Osteocyte (in vitro differentiated cells): ENCODE measurements at regions not wholly inside any gene's neighbourhood (a gene's known extent, or its start where the extent isn't known, plus 50 kb on each side); places are given as distances from the start of the nearest gene placed in this dataset.

Experiments
- DNase-seq: peaks from one replicate; pipeline ENCODE4 v3.0.0; 2021; ENCODE audit warnings: mixed read lengths; ENCODE audit not compliant: unreplicated experiment; ENCODE audit errors: extremely low spot score
- H3K27ac Mint-ChIP-seq: one replicate; pipeline ENCODE4 v1.8.0; 2021; ENCODE audit warnings: mild to moderate bottlenecking, mixed read lengths; ENCODE audit not compliant: unreplicated experiment
- H3K27me3 Mint-ChIP-seq: one replicate; pipeline ENCODE4 v1.8.0; 2021; ENCODE audit warnings: mixed read lengths; ENCODE audit not compliant: unreplicated experiment
- H3K36me3 Mint-ChIP-seq: one replicate; pipeline ENCODE4 v1.8.0; 2021; ENCODE audit warnings: mixed read lengths; ENCODE audit not compliant: unreplicated experiment
- H3K4me1 Mint-ChIP-seq: one replicate; pipeline ENCODE4 v1.8.0; 2021; ENCODE audit warnings: mixed read lengths; ENCODE audit not compliant: unreplicated experiment
- H3K4me3 Mint-ChIP-seq: one replicate; pipeline ENCODE4 v1.8.0; 2021; ENCODE audit warnings: mild to moderate bottlenecking, moderate library complexity, mixed read lengths; ENCODE audit not compliant: unreplicated experiment
- H3K9me3 Mint-ChIP-seq: one replicate; pipeline ENCODE4 v1.8.0; 2021; ENCODE audit warnings: mixed read lengths; ENCODE audit not compliant: unreplicated experiment
- TF ChIP-seq, protein P1 (sequence below): fragments of 200-600 bp; sonication (generic); IDR thresholded peaks from 2 replicates; pipeline ENCODE4 v1.5.0; 2021; ENCODE audit warnings: antibody characterized with exemption, mild to moderate bottlenecking, moderate library complexity

DNA sequence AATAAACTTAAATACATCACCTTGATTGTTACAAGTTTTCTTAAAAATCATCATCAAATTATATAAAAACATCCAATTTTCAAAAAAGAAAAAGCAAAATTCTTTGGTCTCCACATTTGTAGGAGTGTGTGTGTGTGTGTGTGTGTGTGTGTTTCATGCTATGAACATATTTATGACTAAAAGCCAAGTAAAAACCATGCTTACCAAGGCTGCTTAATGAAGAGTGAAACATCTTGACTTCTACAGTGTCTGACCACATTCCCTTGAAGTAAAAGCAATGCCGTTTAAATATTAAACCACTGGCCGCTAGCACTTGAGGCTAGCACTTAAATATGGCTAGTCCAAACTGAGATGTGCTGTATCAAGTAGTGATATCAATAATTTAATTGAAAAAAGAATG, 549.1 kb upstream of the CCNG1 start:
- TF ChIP-seq, protein P1, sequence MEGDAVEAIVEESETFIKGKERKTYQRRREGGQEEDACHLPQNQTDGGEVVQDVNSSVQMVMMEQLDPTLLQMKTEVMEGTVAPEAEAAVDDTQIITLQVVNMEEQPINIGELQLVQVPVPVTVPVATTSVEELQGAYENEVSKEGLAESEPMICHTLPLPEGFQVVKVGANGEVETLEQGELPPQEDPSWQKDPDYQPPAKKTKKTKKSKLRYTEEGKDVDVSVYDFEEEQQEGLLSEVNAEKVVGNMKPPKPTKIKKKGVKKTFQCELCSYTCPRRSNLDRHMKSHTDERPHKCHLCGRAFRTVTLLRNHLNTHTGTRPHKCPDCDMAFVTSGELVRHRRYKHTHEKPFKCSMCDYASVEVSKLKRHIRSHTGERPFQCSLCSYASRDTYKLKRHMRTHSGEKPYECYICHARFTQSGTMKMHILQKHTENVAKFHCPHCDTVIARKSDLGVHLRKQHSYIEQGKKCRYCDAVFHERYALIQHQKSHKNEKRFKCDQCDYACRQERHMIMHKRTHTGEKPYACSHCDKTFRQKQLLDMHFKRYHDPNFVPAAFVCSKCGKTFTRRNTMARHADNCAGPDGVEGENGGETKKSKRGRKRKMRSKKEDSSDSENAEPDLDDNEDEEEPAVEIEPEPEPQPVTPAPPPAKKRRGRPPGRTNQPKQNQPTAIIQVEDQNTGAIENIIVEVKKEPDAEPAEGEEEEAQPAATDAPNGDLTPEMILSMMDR = no peak
- Mint-ChIP-seq H3K27me3 (no peaks in the 10 kb centered on the region), H3K27ac (no peak overlapping the region), H3K4me1 (no peaks in the 10 kb centered on the region), H3K9me3 (peaks cover 3% of the 10 kb centered on the region), H3K36me3 (no peaks in the 10 kb centered on the region), H3K4me3 (no peak overlapping the region)
- no peak for DNase-seq

DNA sequence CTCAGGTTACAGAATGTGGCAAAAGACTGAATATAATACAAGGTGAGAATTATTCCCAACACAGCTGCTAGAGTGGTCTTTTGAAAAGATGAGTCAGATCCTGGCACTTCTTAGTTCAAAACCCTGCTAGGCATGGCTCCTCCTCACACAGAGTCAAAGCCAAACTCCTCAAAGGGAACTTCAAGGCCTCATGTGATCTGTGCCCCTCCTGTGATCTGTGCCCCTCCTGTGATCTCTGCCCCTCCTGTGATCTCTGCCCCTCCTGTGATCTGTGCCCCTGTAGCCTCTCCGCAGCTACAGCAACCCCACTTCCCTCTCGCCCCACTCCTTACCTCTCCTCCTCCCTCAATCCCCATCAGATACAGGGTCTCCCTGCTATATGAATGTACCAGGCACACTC, 525.5 kb upstream of the CCNG1 start:
- Mint-ChIP-seq H3K36me3 (no peaks in the 10 kb centered on the region), H3K27ac (no peak overlapping the region), H3K4me1 (no peaks in the 10 kb centered on the region), H3K4me3 (no peak overlapping the region), H3K9me3 (no peaks in the 10 kb centered on the region), H3K27me3 (no peaks in the 10 kb centered on the region)
- no peak for DNase-seq
- TF ChIP-seq, protein P1 = no peak

DNA sequence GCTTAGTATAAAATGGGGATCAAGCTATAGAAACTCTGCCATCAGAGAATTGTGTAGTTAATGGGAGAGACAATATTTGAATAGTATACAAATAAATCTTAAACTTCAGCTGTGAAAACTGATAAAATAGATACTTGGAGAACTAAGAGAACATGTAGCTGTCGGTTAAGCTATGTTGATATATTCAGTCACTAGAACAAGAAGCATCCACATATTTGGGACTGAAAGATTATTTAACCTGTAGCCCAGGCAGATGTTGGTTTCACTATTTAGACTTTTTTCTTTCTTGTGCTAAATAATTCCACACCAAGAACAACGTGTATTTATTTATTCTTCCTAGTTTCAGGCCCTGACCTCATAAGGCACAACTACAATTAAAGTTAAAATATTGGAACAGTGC, 521.0 kb upstream of the CCNG1 start:
- no peaks in the 10 kb centered on the region for H3K36me3 Mint-ChIP-seq
- H3K27ac Mint-ChIP-seq = no peak overlapping the region
- H3K4me3 Mint-ChIP-seq = no peak overlapping the region
- no peaks in the 10 kb centered on the region for H3K27me3 Mint-ChIP-seq
- no peaks in the 10 kb centered on the region for H3K4me1 Mint-ChIP-seq
- no peak for DNase-seq
- H3K9me3 Mint-ChIP-seq = peaks cover 16% of the 10 kb centered on the region
- TF ChIP-seq, protein P1 = no peak

DNA sequence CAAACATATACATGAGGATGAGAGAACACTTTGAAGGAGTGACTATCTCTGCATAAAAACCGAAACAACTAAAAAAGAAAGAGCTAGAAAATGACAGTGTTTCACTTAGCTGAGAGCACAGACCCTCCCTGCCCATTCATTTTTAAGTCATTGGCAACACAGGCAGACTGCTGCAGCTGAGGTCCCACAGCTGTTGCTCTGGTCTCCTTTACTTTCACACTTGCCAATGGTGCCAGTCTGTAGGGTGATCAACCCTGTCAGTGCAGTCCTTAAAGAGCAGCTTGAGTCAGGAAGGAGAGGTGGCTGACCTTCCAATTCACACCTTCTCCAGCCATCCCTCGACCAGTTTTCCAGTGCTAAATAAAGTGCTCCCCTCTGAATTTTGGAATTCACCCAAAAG, 508.3 kb upstream of the CCNG1 start:
- TF ChIP-seq, protein P1 = no peak
- DNase-seq = no peak
- Mint-ChIP-seq H3K36me3 (no peaks in the 10 kb centered on the region), H3K9me3 (peaks cover 16% of the 10 kb centered on the region), H3K4me3 (no peak overlapping the region), H3K27ac (no peak overlapping the region), H3K27me3 (no peaks in the 10 kb centered on the region), H3K4me1 (no peaks in the 10 kb centered on the region)

DNA sequence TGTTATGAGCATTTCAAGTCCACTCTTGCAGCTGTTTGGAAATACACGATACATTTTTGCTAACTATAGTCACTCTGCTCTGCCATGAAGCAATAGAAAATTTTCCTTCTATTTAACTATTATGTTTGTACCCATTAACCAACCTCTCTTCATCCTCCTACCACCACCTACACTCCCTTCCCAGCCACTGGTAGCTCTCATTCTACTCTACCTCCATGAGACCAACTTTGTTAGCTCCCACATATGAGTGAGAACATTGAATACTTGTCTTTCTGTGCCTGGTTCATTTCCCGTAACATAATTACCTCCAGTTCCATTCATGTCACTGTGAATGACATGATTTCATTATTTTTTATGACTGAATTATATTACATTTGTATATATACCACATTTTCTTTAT, 505.9 kb upstream of the CCNG1 start:
- TF ChIP-seq, protein P1 = no peak
- no peaks in the 10 kb centered on the region for H3K27me3 Mint-ChIP-seq
- H3K4me3 Mint-ChIP-seq = no peak overlapping the region
- peaks cover 31% of the 10 kb centered on the region for H3K9me3 Mint-ChIP-seq
- no peaks in the 10 kb centered on the region for H3K4me1 Mint-ChIP-seq
- no peak overlapping the region for H3K27ac Mint-ChIP-seq
- no peak for DNase-seq
- no peaks in the 10 kb centered on the region for H3K36me3 Mint-ChIP-seq
